Esophagus muscularis mucosa (tissue), 4 donors: ENCODE measurements at regions not wholly inside any gene's neighbourhood (a gene's known extent, or its start where the extent isn't known, plus 50 kb on each side); places are given as distances from the start of the nearest gene placed in this dataset.

ENCODE experiments used
- EP300 ChIP-seq: sonication (generic); formaldehyde crosslinking; IDR thresholded peaks from one replicate; pipeline ENCODE4 v1.6.1; 2017; ENCODE audit warnings: antibody characterized with exemption
- POLR2A ChIP-seq: fragments of 450-650 bp; IDR thresholded peaks from one replicate; pipeline ENCODE4 v1.6.1; 2017; ENCODE audit warnings: antibody characterized with exemption, moderate library complexity, mild to moderate bottlenecking, low read depth
- POLR2AphosphoS5 ChIP-seq, 2 donors: sonication (generic); formaldehyde crosslinking; IDR thresholded peaks; one replicate each; pipeline ENCODE4 v1.6.1; 2017; ENCODE audit warnings: antibody characterized with exemption in 2 of 2
- TF ChIP-seq, protein P1 (sequence below), 3 experiments: fragments of 200-600 bp in 2 of 3; fragments of 450-650 bp in 1 of 3; sonication (generic) in 2 of 3; IDR thresholded peaks; one replicate each; pipeline ENCODE4 v1.5.1; 2017 to 2019; ENCODE audit warnings: antibody characterized with exemption in 3 of 3, mild to moderate bottlenecking in 2 of 3, moderate library complexity in 1 of 3

DNA sequence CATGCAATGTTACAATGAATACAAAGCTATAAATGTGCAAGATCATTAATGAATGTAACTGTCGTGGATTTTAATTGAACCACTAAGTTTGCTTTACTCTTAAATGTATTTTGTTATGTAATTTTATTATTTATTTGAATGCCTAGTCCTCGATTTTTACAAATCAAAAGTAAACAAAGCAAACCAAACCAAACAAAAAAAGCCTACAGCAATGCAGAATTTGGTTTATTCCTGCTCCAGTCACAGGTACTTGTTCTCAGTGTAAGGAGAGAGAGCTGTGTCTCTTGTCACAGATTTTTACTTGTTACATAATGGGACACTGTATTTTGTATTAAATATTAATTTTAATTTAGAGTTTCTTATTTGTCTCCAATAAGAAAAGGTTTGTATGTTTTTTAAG lies 584.3 kb upstream of the SLITRK6 start:
- TF ChIP-seq, protein P1, sequence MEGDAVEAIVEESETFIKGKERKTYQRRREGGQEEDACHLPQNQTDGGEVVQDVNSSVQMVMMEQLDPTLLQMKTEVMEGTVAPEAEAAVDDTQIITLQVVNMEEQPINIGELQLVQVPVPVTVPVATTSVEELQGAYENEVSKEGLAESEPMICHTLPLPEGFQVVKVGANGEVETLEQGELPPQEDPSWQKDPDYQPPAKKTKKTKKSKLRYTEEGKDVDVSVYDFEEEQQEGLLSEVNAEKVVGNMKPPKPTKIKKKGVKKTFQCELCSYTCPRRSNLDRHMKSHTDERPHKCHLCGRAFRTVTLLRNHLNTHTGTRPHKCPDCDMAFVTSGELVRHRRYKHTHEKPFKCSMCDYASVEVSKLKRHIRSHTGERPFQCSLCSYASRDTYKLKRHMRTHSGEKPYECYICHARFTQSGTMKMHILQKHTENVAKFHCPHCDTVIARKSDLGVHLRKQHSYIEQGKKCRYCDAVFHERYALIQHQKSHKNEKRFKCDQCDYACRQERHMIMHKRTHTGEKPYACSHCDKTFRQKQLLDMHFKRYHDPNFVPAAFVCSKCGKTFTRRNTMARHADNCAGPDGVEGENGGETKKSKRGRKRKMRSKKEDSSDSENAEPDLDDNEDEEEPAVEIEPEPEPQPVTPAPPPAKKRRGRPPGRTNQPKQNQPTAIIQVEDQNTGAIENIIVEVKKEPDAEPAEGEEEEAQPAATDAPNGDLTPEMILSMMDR (IDR thresholded peaks at IDR 0.05), result no peak
- TF ChIP-seq POLR2A (no peak), POLR2AphosphoS5 (IDR thresholded peaks at IDR 0.05) (no peak), EP300 (no peak)
